ENCODE measurements at regions not wholly inside any gene's neighbourhood (a gene's known extent, or its start where the extent isn't known, plus 50 kb on each side); places are given as distances from the start of the nearest gene placed in this dataset.
"Not testable (repeated sequence)": the region's sequence is repeated elsewhere in the genome, so short reads cannot be mapped to it uniquely, and the experiment has no call there.

GRCh38 chr12:38201461-38202276, 114.9 kb upstream of the ALG10B start:
- H3K4me1 Mint-ChIP-seq: no peaks in the 10 kb centered on the region
- peaks cover 11% of the 10 kb centered on the region for H3K9me3 Mint-ChIP-seq
- TF ChIP-seq CTCF (conservative IDR thresholded peaks at IDR 0.05): no peak
- no peak overlapping the region for H3K4me3 Mint-ChIP-seq
- H3K27ac Mint-ChIP-seq (ENCODE audit: unreplicated experiment): no peak overlapping the region
- H3K36me3 Mint-ChIP-seq (ENCODE audit: low read depth): peaks cover 3% of the 10 kb centered on the region
- no peak for DNase-seq (ENCODE audit: low read depth, low spot score)
- no peaks in the 10 kb centered on the region for H3K27me3 Mint-ChIP-seq (ENCODE audit: low read depth)

DNA sequence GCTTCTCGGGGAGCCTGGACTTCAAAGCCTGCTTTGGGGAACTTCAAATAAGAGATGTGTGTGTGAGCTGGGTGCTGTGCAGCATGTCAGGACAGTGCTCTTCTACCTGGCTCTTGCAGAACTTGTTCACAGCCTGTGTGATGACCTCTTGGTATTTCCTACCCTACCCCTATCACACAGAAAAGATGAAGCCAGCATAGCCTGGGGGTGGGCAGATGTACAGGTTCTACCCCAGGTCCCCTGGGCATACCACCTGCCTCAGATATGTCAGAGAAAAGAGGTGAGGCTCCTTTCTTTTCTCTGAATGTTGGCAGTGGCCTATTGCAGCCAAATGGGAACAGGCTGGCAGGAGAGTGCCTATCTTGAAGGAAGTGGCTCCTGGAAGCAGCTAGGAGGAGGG, 111.7 kb upstream of the ALG10B start:
- Mint-ChIP-seq H3K36me3 (ENCODE audit: low read depth) (peaks cover 3% of the 10 kb centered on the region), H3K4me1 (no peaks in the 10 kb centered on the region), H3K27ac (ENCODE audit: unreplicated experiment) (no peak overlapping the region), H3K9me3 (peaks cover 12% of the 10 kb centered on the region), H3K27me3 (ENCODE audit: low read depth) (no peaks in the 10 kb centered on the region), H3K4me3 (no peak overlapping the region)
- no peak for TF ChIP-seq CTCF (conservative IDR thresholded peaks at IDR 0.05)
- DNase-seq (ENCODE audit: low read depth, low spot score): no peak

- Mint-ChIP-seq H3K9me3 (peaks cover 23% of the 10 kb centered on the region), H3K36me3 (ENCODE audit: low read depth) (peaks cover 6% of the 10 kb centered on the region), H3K27me3 (ENCODE audit: low read depth) (no peaks in the 10 kb centered on the region)
These were observed 94.6 kb upstream of the ALG10B start for GRCh38 chr12:38222011-38222410.

DNA sequence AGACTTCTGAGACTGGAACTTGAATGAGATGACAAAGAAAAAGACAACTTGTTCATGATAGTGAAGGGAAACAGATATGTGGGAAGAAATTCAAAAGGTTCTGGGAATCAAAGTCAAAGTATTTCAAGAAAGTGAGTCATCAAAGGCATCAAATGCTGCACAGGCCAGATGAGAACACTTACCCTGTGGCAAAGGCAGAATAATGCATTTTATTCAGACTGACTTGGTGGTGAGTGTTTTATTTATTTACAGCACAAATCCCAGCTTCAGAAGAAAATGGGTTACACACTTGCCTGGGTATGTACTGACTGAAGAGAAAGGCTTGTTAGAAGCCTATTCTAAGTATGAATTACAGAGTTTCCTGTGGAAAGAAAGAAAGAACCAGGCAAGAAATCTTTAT, 78.2 kb upstream of the ALG10B start:
- not testable (repeated sequence) for H3K27me3 Mint-ChIP-seq (ENCODE audit: low read depth); H3K4me3 Mint-ChIP-seq; H3K27ac Mint-ChIP-seq (ENCODE audit: unreplicated experiment); DNase-seq (ENCODE audit: low read depth, low spot score); H3K4me1 Mint-ChIP-seq; H3K36me3 Mint-ChIP-seq (ENCODE audit: low read depth)
- peaks cover 16% of the 10 kb centered on the region for H3K9me3 Mint-ChIP-seq

More at GRCh38 chr12:38222011-38222410, 94.6 kb upstream of the ALG10B start:
- DNase-seq (ENCODE audit: low read depth, low spot score): no peak
- Mint-ChIP-seq H3K4me3 (no peak overlapping the region), H3K27ac (ENCODE audit: unreplicated experiment) (no peak overlapping the region), H3K4me1 (no peaks in the 10 kb centered on the region)
- no peak for TF ChIP-seq CTCF (conservative IDR thresholded peaks at IDR 0.05)

DNA sequence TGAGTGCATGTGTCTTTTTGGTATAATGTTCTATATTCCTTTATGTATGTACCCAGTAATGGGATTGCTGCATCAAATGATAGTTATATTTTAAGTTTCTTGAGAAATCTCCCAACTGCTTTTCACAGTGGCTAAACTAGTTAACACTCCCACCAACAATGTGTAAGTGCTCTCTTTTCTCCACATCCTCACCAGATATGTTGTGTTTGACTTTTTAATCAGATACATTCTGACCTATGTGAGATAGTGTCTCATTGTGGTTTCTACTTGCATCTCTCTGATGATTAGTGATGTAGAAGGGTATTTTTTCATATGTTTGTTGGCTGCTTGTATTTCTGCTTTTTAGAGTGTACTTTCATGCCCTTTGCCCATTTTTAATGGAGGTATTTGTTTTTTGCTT, 62.8 kb upstream of the ALG10B start:
- H3K36me3 Mint-ChIP-seq (ENCODE audit: low read depth): no peaks in the 10 kb centered on the region
- H3K27me3 Mint-ChIP-seq (ENCODE audit: low read depth): no peaks in the 10 kb centered on the region
- DNase-seq (ENCODE audit: low read depth, low spot score): no peak
- H3K27ac Mint-ChIP-seq (ENCODE audit: unreplicated experiment): no peak overlapping the region
- H3K4me1 Mint-ChIP-seq: no peaks in the 10 kb centered on the region
- peaks cover 32% of the 10 kb centered on the region for H3K9me3 Mint-ChIP-seq
- TF ChIP-seq CTCF (conservative IDR thresholded peaks at IDR 0.05): no peak
- H3K4me3 Mint-ChIP-seq: no peak overlapping the region

DNA sequence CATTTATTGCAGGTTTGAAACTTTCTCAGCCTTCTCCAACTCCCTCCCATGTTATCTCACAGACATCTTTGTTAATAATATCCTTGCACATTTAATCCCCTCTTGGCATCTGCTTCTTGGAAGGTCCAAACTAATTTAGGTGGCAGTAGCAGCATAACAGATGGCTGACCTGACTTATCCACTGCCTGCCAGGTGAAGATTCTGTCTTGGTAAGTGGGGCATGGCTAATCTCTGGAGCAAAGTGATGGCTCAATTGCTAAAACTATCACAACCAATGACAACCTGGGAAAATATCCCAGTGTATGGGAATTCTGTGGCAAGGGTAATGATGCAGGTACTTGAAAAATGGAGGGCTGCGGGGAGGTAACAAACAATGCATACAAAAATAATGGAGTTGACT, 58.2 kb upstream of the ALG10B start:
- TF ChIP-seq CTCF (conservative IDR thresholded peaks at IDR 0.05): no peak
- Mint-ChIP-seq H3K27ac (ENCODE audit: unreplicated experiment) (no peak overlapping the region), H3K4me3 (no peak overlapping the region), H3K9me3 (peaks cover 34% of the 10 kb centered on the region), H3K36me3 (ENCODE audit: low read depth) (no peaks in the 10 kb centered on the region), H3K4me1 (no peaks in the 10 kb centered on the region), H3K27me3 (ENCODE audit: low read depth) (no peaks in the 10 kb centered on the region)
- DNase-seq (ENCODE audit: low read depth, low spot score): no peak

Measured in neural crest cell (in vitro differentiated cells).